Ishikawa (cell line): ENCODE measurements at regions not wholly inside any gene's neighbourhood (a gene's known extent, or its start where the extent isn't known, plus 50 kb on each side); places are given as distances from the start of the nearest gene placed in this dataset.

Experiments used
- CEBPB ChIP-seq: IDR thresholded peaks from 2 replicates; pipeline ENCODE4 v1.6.1; 2012
- CREB1 ChIP-seq: IDR thresholded peaks from 2 replicates; pipeline ENCODE4 v1.6.1; 2012; ENCODE audit warnings: low read depth
- EGR1 ChIP-seq: IDR thresholded peaks from 2 replicates; pipeline ENCODE4 v1.6.1; 2012
- EP300 ChIP-seq: IDR thresholded peaks from 2 replicates; pipeline ENCODE4 v1.6.1; 2012; ENCODE audit warnings: borderline replicate concordance
- FOXM1 ChIP-seq: IDR thresholded peaks from 2 replicates; pipeline ENCODE4 v1.6.1; 2012; ENCODE audit warnings: low read depth, borderline replicate concordance
- MAX ChIP-seq: IDR thresholded peaks from 2 replicates; pipeline ENCODE4 v1.6.1; 2012
- RAD21 ChIP-seq: IDR thresholded peaks from 2 replicates; pipeline ENCODE4 v1.6.1; 2012; ENCODE audit warnings: low read depth
- REST ChIP-seq: IDR thresholded peaks from 2 replicates; pipeline ENCODE4 v1.6.1; 2012; ENCODE audit warnings: low read depth, mild to moderate bottlenecking
- TAF1 ChIP-seq: IDR thresholded peaks from 2 replicates; pipeline ENCODE4 v1.6.1; 2012; ENCODE audit warnings: low read depth, mild to moderate bottlenecking
- TCF12 ChIP-seq: IDR thresholded peaks from 2 replicates; pipeline ENCODE4 v1.6.1; 2012; ENCODE audit warnings: low read depth
- TEAD4 ChIP-seq: IDR thresholded peaks from 2 replicates; pipeline ENCODE4 v1.6.1; 2012
- USF1 ChIP-seq: IDR thresholded peaks from 2 replicates; pipeline ENCODE4 v1.6.1; 2012
- YY1 ChIP-seq: IDR thresholded peaks from 2 replicates; pipeline ENCODE4 v1.6.1; 2012; ENCODE audit warnings: low read depth
- ZBTB7A ChIP-seq: IDR thresholded peaks from 2 replicates; pipeline ENCODE4 v1.6.1; 2012; ENCODE audit warnings: low read depth

- TF ChIP-seq TAF1 = no peak
- no peak for TF ChIP-seq TEAD4
- TF ChIP-seq TCF12 = no peak
- no peak for TF ChIP-seq REST
- no peak for TF ChIP-seq CEBPB
- no peak for TF ChIP-seq YY1
- no peak for TF ChIP-seq USF1
- TF ChIP-seq MAX = no peak
- no peak for TF ChIP-seq EP300
- no peak for TF ChIP-seq FOXM1
- TF ChIP-seq RAD21 = no peak
- TF ChIP-seq CREB1 = no peak
- TF ChIP-seq ZBTB7A = no peak
- no peak for TF ChIP-seq EGR1
Measured at GRCh38 chr9:87443461-87443860, 54.2 kb upstream of the DAPK1 start.
